OCI-LY1 (cell line): ENCODE measurements at regions not wholly inside any gene's neighbourhood (a gene's known extent, or its start where the extent isn't known, plus 50 kb on each side); places are given as distances from the start of the nearest gene placed in this dataset.

Experiments
- CTCF ChIP-seq: fragments of 200-600 bp; sonication (generic), shearing (Covaris generic); IDR thresholded peaks from 2 replicates; pipeline ENCODE4 v1.5.1; 2017; ENCODE audit warnings: mild to moderate bottlenecking, antibody characterized with exemption, low read length, moderate library complexity, mixed read lengths
- EZH2 ChIP-seq: fragments of 200-600 bp; sonication (generic), shearing (Covaris generic); IDR thresholded peaks from 2 replicates; pipeline ENCODE4 v1.8.0; 2017; ENCODE audit warnings: borderline replicate concordance, mixed run types, mild to moderate bottlenecking, antibody characterized with exemption, low read length, moderate library complexity, mixed read lengths

GRCh38 chr3:5499404-5499803, 311.9 kb downstream of the EDEM1 start:
- TF ChIP-seq CTCF (no peak), EZH2 (no peak)
